ENCODE measurements at regions not wholly inside any gene's neighbourhood (a gene's known extent, or its start where the extent isn't known, plus 50 kb on each side); places are given as distances from the start of the nearest gene placed in this dataset.

DNA sequence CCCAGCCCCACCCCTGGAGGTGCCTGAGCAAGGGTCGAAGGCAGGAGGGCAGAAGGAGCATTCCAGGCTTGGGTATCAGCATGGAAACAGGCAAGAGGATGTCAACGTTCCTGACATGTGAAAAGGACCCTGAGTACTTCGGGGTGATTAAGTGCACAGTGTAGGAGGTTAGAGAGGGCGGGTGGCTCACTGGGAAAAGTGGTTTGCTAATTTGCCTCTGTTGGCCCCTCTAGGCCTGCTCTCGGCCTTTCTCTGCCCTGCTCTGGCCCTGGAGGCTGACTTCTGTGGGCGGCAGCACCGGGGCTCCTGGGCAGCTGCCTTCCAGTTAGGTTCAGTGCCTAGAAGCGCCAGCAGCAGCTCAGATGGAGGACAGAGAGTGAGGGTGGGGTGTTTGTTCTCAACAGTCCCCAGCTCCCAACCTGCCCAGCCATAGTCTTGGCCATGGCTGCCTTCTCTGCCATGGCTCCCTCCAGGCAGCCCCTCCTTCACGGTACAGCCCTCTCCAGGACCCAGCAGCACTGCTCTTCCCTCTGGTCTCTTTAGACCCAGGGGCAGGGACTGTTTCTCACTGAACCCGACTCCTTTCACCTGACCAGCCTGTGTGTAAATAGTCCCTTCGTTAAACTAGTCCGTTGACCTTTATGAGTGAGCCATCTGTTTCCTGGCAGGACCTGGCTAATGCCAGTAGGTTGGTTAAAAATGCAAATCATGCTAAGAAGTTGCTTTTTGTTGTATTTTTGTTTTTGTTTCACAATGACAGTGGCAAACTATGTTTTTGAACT lies 107.1 kb upstream of the TPM1 start:
- H4K20me1 ChIP-seq (ENCODE audit: control insufficient read depth, insufficient read depth, low read length, poor library complexity, severe bottlenecking) = no peaks in the 10 kb centered on the region
- WGBS (ENCODE audit: insufficient coverage) = 65% methylated on average over 9 of the region's 12 CpGs
- ChIA-PET POLR2A (no interaction called here), CTCF (no interaction called here)
- H3K4me2 ChIP-seq (replicated peaks; ENCODE audit: low read depth, low read length, poor library complexity, severe bottlenecking) = no peak overlapping the region
- H3K9ac ChIP-seq (ENCODE audit: low read length) = no peak overlapping the region
- DNase-seq (no peak), ATAC-seq (ENCODE audit: low read depth) (no peak)
- H3K4me3 ChIP-seq (ENCODE audit: control extremely low read depth in 1 of 5, extremely low read depth in 1 of 5, insufficient read depth in 1 of 5, low read depth in 2 of 5, low read length in 4 of 5) = no peak overlapping the region
- intact Hi-C loops (cut with micrococcal nuclease) = no loop called here
- no peaks in the 10 kb centered on the region for H3K4me1 ChIP-seq (ENCODE audit: control insufficient read depth in 2 of 2, insufficient read depth in 2 of 2, low read length in 2 of 2)
- H2AFZ ChIP-seq (ENCODE audit: insufficient read depth, low read depth, low read length, poor library complexity, severe bottlenecking) = no peak overlapping the region
- Mint-ChIP-seq H3K4me1 (peaks cover 4% of the 10 kb centered on the region), H3K27ac (no peak overlapping the region), H3K27me3 (peaks cover 46% of the 10 kb centered on the region), H3K9me3 (ENCODE audit: insufficient read depth) (no peaks in the 10 kb centered on the region), H3K4me3 (no peak overlapping the region)
- H3K36me3 ChIP-seq (replicated peaks in 1 of 2; ENCODE audit: control extremely low read depth in 1 of 2, control insufficient read depth in 1 of 2, extremely low read depth in 1 of 2, insufficient read depth in 2 of 2, low read length in 1 of 2) = no peaks in the 10 kb centered on the region
- no peak overlapping the region for H3K27ac ChIP-seq (ENCODE audit: low read length in 2 of 2)
- TF ChIP-seq, protein P1, sequence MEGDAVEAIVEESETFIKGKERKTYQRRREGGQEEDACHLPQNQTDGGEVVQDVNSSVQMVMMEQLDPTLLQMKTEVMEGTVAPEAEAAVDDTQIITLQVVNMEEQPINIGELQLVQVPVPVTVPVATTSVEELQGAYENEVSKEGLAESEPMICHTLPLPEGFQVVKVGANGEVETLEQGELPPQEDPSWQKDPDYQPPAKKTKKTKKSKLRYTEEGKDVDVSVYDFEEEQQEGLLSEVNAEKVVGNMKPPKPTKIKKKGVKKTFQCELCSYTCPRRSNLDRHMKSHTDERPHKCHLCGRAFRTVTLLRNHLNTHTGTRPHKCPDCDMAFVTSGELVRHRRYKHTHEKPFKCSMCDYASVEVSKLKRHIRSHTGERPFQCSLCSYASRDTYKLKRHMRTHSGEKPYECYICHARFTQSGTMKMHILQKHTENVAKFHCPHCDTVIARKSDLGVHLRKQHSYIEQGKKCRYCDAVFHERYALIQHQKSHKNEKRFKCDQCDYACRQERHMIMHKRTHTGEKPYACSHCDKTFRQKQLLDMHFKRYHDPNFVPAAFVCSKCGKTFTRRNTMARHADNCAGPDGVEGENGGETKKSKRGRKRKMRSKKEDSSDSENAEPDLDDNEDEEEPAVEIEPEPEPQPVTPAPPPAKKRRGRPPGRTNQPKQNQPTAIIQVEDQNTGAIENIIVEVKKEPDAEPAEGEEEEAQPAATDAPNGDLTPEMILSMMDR (IDR thresholded peaks at IDR 0.05) = no peak
- no peak for TF ChIP-seq EZH2 (IDR thresholded peaks at IDR 0.05; ENCODE audit: borderline replicate concordance, insufficient read depth, low read depth, low read length, poor library complexity, severe bottlenecking)
- H3K9me3 ChIP-seq (ENCODE audit: control extremely low read depth in 1 of 3, control insufficient read depth in 2 of 3, insufficient read depth in 1 of 3, low read length in 2 of 3) = no peaks in the 10 kb centered on the region
- H3K27me3 ChIP-seq (replicated peaks in 1 of 4; ENCODE audit: control extremely low read depth in 1 of 4, control insufficient read depth in 3 of 4, insufficient read depth in 4 of 4, low read length in 3 of 4) = peaks cover 0 to 16% (median 0%) of the 10 kb centered on the region in 4 experiments
- no peaks in the 10 kb centered on the region for H3K79me2 ChIP-seq (ENCODE audit: control insufficient read depth, insufficient read depth, low read length)

GRCh38 chr15:62938825-62939224 lies 103.7 kb upstream of the TPM1 start:
- 90% methylated on average over 2 of the region's 3 CpGs for WGBS (ENCODE audit: insufficient coverage)
- Histone ChIP-seq H2AFZ (ENCODE audit: insufficient read depth, low read depth, low read length, poor library complexity, severe bottlenecking) (no peak overlapping the region), H3K4me2 (replicated peaks; ENCODE audit: low read depth, low read length, poor library complexity, severe bottlenecking) (no peak overlapping the region), H3K79me2 (ENCODE audit: control insufficient read depth, insufficient read depth, low read length) (no peaks in the 10 kb centered on the region), H3K36me3 (replicated peaks in 1 of 2; ENCODE audit: control extremely low read depth in 1 of 2, control insufficient read depth in 1 of 2, extremely low read depth in 1 of 2, insufficient read depth in 2 of 2, low read length in 1 of 2) (no peaks in the 10 kb centered on the region), H3K4me1 (ENCODE audit: control insufficient read depth in 2 of 2, insufficient read depth in 2 of 2, low read length in 2 of 2) (no peaks in the 10 kb centered on the region), H4K20me1 (ENCODE audit: control insufficient read depth, insufficient read depth, low read length, poor library complexity, severe bottlenecking) (no peaks in the 10 kb centered on the region), H3K4me3 (ENCODE audit: control extremely low read depth in 1 of 5, extremely low read depth in 1 of 5, insufficient read depth in 1 of 5, low read depth in 2 of 5, low read length in 4 of 5) (no peak overlapping the region), H3K27me3 (replicated peaks in 1 of 4; ENCODE audit: control extremely low read depth in 1 of 4, control insufficient read depth in 3 of 4, insufficient read depth in 4 of 4, low read length in 3 of 4) (peaks cover 0 to 16% (median 1%) of the 10 kb centered on the region in 4 experiments), H3K9me3 (ENCODE audit: control extremely low read depth in 1 of 3, control insufficient read depth in 2 of 3, insufficient read depth in 1 of 3, low read length in 2 of 3) (no peaks in the 10 kb centered on the region), H3K27ac (ENCODE audit: low read length in 2 of 2) (no peak overlapping the region), H3K9ac (ENCODE audit: low read length) (no peak overlapping the region)
- intact Hi-C loops (cut with micrococcal nuclease) = no loop called here
- no peak overlapping the region for H3K4me3 Mint-ChIP-seq
- no peak for ATAC-seq (ENCODE audit: low read depth)
- H3K9me3 Mint-ChIP-seq (ENCODE audit: insufficient read depth) = no peaks in the 10 kb centered on the region
- ChIA-PET POLR2A (no interaction called here), CTCF (no interaction called here)
- no peak overlapping the region for H3K27ac Mint-ChIP-seq
- TF ChIP-seq EZH2 (IDR thresholded peaks at IDR 0.05; ENCODE audit: borderline replicate concordance, insufficient read depth, low read depth, low read length, poor library complexity, severe bottlenecking) = no peak
- TF ChIP-seq, protein P1 (IDR thresholded peaks at IDR 0.05) = no peak
- H3K27me3 Mint-ChIP-seq = peaks cover 61% of the 10 kb centered on the region
- DNase-seq = no peak
- peaks cover 4% of the 10 kb centered on the region for H3K4me1 Mint-ChIP-seq

Measured in B cell (primary cell).